PC-9 (cell line): ENCODE measurements at regions not wholly inside any gene's neighbourhood (a gene's known extent, or its start where the extent isn't known, plus 50 kb on each side); places are given as distances from the start of the nearest gene placed in this dataset.

Source experiments
- EZH2 ChIP-seq: fragments of 200-600 bp; sonication (generic); IDR thresholded peaks from 2 replicates; pipeline ENCODE4 v1.8.0; 2017; ENCODE audit warnings: antibody characterized with exemption, low read depth
- TF ChIP-seq, protein P1 (sequence below): fragments of 200-600 bp; sonication (generic); conservative IDR thresholded peaks from 2 replicates; pipeline ENCODE4 v1.6.1; 2017; ENCODE audit warnings: mixed run types, antibody characterized with exemption, mild to moderate bottlenecking, moderate library complexity

DNA sequence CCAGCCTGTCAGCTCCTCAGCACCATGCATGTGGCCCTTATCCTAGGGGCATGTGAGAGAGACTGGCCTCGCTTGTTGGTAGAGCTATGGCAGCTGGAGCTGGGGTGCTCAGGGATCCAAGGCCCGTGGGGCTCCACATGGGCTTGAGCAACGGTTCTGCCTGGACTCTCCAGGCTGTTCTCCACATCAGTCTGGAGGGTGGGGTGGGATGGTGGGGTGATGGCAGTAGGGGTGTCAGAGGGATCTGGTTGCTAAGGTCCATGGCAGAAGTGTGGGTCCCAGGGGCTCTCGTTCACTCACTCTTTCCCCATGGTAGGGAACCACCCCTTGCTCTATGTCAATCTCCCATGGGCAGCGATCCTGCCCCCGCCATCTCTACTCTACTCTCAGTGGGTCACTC is 622.6 kb downstream of the LRFN5 start:
- TF ChIP-seq, protein P1, sequence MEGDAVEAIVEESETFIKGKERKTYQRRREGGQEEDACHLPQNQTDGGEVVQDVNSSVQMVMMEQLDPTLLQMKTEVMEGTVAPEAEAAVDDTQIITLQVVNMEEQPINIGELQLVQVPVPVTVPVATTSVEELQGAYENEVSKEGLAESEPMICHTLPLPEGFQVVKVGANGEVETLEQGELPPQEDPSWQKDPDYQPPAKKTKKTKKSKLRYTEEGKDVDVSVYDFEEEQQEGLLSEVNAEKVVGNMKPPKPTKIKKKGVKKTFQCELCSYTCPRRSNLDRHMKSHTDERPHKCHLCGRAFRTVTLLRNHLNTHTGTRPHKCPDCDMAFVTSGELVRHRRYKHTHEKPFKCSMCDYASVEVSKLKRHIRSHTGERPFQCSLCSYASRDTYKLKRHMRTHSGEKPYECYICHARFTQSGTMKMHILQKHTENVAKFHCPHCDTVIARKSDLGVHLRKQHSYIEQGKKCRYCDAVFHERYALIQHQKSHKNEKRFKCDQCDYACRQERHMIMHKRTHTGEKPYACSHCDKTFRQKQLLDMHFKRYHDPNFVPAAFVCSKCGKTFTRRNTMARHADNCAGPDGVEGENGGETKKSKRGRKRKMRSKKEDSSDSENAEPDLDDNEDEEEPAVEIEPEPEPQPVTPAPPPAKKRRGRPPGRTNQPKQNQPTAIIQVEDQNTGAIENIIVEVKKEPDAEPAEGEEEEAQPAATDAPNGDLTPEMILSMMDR, result no peak
- no peak for TF ChIP-seq EZH2
